H1 (cell line): ENCODE measurements at regions not wholly inside any gene's neighbourhood (a gene's known extent, or its start where the extent isn't known, plus 50 kb on each side); places are given as distances from the start of the nearest gene placed in this dataset. TPM values are rescaled to one million over a fixed set of nuclear protein-coding genes. Genes with fewer than 3 reads are reported as not detected.

Experiments
- JUN ChIP-seq: IDR thresholded peaks from 2 replicates; pipeline ENCODE4 v1.6.1; 2011; ENCODE audit warnings: low read depth, mild to moderate bottlenecking, improper control_type of control experiment, low read length
- KDM1A ChIP-seq: fragments of 200-600, 300-600 bp; sonication (generic); IDR thresholded peaks from 2 replicates; pipeline ENCODE4 v1.7.1; 2016; ENCODE audit warnings: mild to moderate bottlenecking, low read length, borderline replicate concordance
- RNF2 ChIP-seq: fragments of 200-900, 300-1000 bp; sonication (generic); IDR thresholded peaks from 2 replicates; pipeline ENCODE4 v1.7.1; 2016; ENCODE audit warnings: borderline replicate concordance, low read depth, mild to moderate bottlenecking, antibody characterized with exemption, low read length; ENCODE audit not compliant: poor library complexity, severe bottlenecking; ENCODE audit errors: missing control alignments
- TCF12 ChIP-seq: IDR thresholded peaks from 2 replicates; pipeline ENCODE4 v1.6.1; 2011; ENCODE audit warnings: low read depth, mild to moderate bottlenecking, low read length
- USF2 ChIP-seq: IDR thresholded peaks from 2 replicates; pipeline ENCODE4 v1.6.1; 2011; ENCODE audit warnings: low read length, improper control_type of control experiment
- small RNA-seq: library from polyadenylated mRNA; stranded (forward); fragments of <200 nt; extraction: miRNeasy Mini kit (QIAGEN cat#:217004); gene quantifications from one replicate; pipeline ENCODE3, GENCODE V24; 2013; ENCODE audit not compliant: insufficient read depth

DNA sequence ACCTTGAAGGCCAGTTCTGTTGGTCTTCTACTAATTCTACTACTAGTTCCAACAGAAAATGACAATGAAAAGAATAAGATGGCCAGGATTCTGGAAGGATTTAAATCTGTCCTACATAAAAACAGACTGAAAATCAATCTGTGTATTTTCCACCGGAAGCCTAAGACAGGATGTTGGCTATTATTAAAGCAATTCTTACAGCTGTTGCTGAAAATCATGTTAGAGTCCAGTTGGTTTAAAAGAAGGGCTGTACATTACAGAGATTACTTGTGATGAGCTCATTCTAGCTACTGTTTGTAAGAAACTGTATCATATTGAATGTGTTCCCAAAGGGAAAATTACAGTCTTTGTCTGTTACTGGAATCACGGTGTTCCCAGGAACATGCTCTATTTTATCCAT is 54.8 kb upstream of the MAGEB16 start (continued):
- TF ChIP-seq JUN (no peak), USF2 (no peak), TCF12 (no peak), KDM1A (no peak), RNF2 (no peak)

Small RNA genes lying in the stretch of these regions (small RNA-seq; reads per million reads assigned to genes)
- not detected for gene RNU6-1087P
